CD4-positive, alpha-beta T cell treated with Interleukin-15 for 4 hours (primary cell): ENCODE measurements at regions not wholly inside any gene's neighbourhood (a gene's known extent, or its start where the extent isn't known, plus 50 kb on each side); places are given as distances from the start of the nearest gene placed in this dataset.

ENCODE experiments used
- DNase-seq: peaks from one replicate; pipeline ENCODE4 v3.0.0-alpha.2; 2020; ENCODE audit warnings: low spot score

DNA sequence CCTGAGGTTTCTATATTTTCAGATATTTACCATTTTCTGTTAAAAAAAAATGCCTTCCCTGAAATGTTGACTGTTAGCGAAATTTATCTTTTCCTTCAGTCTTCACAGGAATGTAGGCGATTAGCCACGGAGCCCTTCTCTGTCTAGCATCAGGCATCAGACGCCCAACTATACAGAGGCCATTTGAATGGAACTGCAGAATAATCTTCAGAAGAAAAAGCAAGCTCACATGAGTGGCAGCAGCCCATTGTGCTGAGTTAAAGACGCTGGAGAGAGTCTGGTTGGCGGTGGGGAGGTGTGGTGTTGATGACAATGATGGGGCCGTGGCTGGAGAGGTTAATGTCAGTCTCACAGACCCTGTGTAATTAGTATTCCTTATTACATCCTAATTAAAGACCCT, 196.8 kb upstream of the LEF1 start:
- no peak for DNase-seq

DNA sequence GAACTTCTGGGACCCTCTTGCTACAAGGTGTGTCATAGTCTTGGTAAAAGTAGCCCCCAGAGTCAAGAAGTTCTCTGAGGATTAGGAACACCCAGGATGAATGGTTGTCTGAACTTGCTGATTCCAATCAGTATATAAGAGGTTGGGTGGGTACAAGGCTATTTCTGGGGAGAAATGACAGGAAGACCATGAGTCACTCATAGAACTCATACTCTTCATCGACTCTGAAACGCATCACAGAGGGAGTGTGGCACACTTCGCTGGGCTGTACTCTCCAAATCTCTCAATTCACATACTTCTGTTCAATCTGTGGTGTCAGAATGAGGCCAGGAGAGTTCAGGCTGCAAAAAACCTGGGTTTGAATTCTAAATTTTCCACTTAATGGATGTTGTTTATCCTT, 193.2 kb upstream of the LEF1 start:
- no peak for DNase-seq

DNA sequence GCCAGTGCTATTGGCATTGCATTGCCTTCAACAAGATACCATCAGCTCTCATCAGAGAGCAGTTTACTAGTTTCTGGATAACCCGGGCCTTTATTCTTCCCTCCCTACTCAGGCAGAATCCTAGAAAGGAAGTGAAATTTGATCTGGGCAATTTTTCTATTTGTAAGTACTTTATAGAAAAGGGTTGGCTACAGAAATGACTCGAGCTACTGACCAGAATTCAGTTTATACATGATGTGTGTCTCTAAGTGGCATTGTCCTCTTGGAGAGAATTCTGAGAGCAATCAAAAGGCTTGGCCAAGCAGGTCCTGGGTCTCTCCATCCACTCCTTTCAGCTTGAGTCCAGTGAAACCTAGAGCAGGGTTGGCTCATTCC, 192.7 kb upstream of the LEF1 start:
- no peak for DNase-seq

DNA sequence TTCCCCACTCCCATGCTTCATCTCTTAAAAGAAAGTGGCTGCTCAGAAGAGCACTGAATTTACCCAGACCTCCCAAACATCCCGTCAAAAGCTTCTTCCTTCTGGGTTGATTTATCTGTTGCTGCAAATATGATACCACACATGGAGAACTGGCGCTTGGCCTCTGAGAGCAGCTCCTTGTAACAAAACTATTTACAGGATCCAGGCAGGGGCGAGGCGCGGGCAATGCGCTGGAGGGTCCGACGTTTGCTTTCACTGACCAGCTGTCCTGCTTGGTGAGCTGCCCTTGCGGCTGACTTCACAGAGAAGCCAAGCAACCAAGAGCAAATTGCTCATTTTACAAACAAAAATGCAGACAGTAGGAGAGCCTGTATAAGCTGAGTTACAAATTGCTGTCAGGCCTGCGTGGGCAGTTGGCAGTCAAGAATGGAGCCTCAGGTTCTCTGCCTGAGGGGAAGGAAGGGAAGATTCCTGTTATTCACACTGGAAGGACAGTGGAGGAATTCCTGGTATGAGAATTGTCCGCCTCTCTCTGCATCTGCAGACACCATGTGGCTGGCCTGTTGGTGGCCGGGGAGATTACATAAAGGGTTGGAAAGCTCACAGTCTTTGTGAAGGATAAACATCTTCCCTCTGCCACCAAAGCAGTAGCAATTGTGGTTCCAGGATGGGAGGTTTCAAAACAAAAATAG, 192.2 kb upstream of the LEF1 start:
- no peak for DNase-seq

DNA sequence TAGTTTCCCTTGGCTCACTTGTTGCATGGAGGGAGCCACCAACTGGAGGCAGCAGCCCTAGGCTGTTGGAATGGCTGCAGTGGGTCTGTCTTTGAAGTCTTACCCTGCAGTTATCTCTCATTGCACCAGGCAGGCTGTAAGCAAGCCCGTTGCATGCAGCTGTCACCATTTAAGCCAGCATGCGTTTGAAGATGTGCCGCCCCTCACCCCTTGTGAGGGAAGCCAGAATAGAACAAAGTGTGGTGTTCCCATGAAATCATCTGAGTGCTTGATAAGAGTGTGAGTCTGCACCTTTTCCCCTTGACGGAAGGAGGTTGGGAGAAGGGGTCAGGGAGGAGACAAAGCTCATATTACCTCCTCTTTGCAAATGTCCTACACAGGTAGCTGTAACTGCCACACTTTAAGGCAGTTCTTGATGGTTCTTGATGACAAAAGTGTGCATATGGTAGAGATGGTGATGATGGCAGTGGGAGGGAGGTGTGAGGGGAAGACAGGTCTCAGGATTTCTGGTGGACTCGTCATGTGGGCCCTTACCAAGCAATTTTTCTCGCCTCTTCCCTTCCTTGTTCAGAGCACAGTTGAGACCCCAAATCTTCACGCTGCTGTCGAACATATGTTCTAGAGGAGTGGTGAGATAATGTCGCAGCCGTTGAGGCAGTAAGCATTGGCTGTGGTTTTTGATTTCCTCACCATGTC, 191.4 kb upstream of the LEF1 start:
- DNase-seq = no peak

DNA sequence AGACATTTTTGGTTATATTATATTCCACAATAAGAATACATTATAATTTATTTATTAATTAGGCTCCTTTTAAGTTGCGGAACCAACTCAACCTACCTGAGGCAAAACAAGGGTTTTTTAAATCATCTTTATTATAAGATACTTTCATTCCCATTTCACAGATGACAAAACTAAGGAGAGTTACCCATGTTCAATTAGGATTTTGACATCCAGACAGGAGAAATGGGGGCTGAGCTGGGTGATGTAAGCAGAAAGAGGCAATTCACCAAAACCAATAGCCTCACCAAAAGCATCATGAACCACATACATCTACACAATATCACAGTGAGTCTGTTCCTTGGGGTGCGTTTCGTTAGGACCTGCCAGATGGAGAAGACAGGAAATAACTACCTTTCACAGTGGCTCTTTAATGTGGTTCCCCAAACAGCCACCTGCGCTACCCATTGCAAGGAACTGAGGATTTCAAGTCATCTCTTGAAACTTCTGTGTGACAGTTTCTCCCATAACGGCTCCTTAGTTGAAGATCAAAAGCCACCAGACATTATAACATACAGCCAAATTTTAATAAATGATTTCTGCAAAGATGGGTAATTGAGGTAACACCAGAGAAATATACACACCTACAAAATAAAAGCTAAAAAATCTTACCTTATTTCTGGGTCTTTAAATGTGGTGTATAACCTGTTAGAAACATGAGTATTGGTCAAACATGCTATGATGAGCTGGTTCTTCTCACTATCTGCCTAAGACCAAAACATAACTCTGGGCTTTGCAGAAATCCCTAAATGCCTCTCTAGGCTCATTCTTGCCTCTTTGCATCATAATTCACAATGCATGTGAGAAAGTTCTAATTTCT, 190.6 kb upstream of the LEF1 start:
- DNase-seq = peak; percentile 40

DNA sequence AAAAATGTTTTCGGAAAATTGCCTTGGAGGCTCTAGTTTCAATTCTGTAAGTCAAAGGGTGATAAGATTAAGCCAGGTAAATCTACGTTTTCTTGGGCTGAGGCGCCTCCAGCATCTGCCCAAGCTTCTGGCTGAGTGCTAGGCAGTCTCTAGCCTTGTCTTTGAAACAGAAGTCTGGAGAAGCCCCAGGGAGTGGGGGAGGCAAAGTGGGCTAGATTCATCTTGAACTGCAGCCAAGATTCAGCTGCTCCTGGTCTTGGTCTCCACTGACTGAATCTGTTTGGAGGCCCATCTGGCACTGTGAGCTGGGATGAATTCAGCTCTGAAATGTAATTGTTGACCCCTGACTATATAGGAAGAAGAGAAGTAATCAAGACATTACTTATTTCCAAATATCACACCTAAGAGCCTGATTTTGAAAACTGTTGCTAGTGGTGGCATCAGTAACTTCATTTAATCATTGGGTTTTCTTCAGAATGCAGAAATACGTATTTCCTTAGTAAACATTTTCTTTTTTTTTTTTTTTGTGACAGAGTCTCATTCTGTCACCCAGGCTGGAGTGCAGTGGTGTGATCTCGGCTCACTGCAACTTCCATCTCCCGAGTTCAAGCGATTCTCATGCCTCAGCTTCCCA, 187.3 kb upstream of the LEF1 start:
- no peak for DNase-seq

DNA sequence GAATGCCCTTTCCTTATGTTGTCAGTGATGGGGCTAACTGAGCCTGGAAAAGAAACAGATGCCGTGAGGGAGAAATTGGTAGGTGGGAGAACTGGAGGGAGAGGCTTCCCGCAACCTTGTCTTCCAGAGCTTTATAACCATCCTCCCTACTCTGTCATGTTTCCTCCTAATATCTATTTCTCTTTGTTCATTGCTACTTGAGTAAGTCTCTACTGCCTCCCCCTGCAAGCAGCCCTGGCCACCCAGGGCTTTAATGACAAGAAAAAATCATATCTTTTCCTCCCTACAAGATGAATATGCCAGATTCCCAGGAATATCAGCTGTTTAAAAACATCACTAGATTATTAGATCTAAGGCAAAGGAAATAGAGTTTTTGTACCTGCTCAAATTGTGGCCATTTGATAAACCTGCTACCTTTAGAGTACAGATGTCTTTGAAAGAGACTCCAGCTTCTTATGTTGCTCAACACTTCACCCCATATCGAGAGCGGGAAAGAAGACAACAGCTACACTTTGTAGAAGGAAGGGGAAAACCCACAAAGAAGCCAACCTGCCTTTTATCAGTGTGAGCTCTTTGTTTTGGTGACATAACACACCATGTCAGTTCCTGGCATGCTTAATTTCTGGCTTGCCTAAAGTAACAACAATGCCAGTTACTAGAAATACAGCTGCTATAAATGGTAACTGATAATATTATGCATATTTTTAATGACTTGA, 186.6 kb upstream of the LEF1 start:
- DNase-seq = peak; percentile 70

DNA sequence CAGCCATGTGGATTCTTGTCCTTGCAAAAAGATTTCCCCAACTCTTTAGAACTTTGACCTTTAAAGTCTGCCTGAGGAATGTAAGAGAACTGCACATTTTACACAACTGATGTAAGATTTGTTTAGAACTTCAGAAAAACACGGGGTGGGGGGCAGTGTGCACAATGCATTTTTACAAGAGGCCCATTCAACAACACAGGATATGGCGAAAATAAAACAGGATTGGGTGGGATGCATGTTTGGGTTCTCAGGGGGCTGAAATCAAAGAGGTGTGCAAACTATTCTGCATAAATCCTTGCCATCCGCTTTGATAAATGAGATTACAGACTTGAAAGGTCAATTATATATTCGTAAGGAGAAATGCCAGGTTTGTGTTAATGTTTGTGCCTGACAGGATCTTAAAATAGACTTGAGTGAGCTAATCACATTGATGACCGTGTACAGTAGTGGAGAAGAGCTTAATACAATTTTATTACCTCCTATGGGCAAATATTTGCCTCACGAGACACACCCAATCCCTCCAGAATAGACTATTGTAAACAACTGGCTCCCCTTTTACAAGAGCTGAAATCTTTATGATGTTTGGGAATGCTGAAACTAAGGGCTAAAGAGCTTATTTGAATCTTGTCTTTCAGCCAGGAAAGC, 184.1 kb upstream of the LEF1 start:
- DNase-seq = no peak

DNA sequence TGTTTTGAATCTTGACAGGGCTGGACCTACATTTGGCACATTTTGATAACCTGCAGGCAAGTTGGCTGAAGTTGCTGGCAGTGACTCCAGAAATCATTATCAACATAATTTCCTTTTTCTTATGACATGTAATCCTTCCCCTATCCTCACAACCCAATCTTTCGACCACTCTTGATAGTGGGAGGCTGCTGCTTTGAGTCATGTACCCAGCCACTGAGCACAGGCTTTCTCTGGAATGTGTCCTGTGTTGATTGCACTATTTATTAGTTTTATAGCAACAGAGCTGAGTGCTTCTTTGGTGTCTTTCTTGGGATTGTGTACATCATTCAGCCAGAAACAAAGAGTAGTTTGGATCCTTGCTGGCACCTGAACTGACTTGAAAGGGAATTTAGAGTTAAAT, 183.1 kb upstream of the LEF1 start:
- no peak for DNase-seq

DNA sequence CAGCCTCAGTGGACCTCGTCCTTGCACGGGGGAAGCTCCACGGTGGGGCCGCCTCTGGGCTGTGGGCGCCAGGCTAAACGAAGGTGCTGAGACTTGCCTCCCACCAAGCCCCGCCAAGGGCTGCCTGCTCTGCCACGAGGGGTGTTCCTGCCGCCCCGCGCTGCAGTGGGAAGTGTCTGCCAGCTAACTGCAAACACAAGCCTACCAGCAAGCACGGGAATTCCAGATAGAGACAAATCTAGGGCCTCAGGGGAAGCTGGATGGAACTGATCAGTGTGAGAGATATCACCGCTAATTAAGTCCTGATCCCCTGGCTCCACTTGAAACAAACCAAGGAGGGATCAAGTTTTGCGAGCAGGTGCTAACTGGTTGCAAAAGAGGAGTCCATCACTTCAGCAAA, 181.6 kb upstream of the LEF1 start:
- no peak for DNase-seq

DNA sequence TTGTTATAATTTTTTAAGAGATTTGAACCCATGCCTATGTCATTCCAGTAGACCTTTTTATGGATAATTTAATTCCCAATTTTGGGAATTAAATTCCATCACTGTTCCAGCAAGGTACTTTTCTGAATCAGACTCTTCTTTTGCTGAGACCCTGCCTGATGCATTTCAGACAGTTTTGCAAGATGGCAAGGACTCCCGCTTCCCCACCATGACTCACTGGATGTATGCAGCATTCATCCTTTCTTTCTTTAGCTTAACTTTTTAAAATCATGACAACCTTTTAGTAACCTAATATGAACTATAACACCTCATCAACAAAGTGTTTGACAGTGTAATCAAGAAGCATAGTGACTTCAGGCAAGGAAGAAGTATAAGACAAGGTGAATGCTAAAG, 178.1 kb upstream of the LEF1 start:
- DNase-seq = no peak

DNA sequence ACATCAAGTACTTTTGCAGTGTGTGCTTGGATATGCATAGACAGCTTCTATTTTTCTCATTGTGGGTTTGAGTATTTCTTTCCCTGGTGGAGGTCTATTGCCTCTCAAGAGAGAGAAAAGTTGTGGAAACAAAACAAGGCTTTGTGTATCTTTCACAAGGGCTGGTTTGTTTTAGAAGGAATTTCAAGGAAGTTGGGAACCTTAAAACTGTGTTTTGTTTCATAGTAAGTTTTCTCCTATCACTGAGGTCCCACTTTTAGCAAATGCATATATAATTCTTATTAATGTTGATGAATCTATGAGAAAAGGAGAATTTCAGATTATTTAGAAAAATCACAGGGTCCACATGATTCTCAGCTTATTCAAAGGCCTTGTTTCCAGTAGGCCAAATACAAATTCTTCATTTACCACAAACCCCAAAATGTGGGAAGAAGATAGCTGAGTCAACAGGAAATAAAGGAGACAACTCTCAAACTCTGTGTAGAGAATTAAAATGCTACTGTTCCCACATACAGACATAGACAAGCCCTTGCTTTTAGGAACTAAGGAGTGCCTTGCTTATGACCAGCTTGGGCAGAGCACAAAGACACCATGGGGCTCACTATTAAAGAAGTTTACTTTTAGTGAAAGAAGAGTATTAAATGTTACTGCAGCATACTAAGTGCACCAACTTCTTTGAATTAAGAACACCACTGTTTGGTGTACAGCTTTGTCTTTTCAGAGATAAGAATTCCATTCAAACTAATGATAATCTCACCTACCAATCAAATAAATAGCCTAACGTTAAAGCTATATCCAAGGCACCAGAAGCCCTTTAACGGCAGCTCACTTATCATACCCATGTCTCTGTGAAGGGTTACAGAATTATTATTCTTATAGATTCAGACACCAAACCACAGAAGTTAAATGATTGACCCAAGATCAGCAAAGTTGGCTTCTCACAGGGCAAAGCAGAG, 177.4 kb upstream of the LEF1 start:
- DNase-seq = peak; percentile 23

DNA sequence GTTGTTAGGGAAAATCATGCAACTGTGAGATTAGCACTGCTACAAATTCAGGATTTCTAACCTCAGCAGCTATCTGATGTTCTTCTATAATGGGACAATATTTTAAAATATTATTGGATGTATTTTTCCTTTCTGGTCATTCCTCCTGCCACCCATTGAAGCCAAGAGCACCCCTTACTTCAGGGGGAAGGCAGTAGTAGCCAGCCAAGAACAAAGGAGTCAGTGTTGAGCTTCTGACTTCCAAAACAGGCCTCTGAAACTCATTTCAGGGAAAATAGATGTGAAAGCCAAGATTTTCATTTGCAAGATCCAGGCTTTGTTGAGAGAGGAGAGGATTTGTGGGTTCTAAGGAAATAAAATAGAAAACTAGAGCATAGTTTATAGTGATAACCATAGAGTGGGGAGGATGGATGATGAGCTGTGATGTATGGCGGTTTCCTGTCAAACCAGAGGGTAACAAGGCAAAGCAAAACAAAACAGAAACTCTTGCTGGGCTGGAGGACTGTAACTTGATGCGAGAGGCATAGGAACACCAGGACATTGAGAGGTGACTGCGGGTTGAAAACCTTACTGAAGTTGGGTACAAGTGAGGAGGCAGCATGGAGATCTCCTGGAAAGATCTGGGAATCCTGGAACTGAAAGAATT, 173.7 kb upstream of the LEF1 start:
- DNase-seq = peak; percentile 36

DNA sequence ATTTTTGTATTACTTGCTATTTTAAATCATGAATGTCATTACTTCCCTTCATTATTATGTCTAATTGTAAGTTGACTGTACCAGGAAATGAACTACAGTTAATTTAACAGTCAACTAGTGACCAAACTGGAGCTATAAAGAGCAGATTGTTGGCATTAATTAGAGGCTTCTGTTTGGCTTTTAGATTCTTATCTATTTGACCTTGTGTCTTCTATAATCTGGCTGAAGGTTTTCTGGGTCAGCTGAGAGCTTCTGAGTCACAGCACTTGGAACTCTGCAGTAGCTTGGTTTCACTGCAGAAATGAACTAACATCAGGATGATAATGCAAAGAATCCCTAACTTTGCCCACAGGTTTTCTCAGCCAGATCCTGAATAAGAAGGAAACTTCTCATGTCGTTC, 169.2 kb upstream of the LEF1 start:
- no peak for DNase-seq

DNA sequence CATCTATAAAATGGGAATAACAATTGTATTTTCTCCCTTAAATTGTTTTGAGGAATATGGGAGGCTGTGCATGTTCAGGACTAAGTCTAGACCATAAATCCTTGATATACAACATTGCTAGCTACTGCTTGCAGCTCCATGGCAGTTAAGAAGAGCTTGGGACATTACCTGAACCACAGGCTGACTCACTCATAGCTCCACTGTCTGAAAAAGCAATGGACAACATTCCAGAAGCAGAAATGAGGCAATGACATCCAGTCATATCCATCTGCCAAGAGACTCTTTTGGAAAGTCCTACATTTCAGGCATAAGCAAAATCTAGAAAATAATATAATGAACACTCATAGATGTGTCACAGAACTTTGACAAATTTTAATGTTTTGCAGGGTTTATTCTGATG, 167.3 kb upstream of the LEF1 start:
- no peak for DNase-seq

DNA sequence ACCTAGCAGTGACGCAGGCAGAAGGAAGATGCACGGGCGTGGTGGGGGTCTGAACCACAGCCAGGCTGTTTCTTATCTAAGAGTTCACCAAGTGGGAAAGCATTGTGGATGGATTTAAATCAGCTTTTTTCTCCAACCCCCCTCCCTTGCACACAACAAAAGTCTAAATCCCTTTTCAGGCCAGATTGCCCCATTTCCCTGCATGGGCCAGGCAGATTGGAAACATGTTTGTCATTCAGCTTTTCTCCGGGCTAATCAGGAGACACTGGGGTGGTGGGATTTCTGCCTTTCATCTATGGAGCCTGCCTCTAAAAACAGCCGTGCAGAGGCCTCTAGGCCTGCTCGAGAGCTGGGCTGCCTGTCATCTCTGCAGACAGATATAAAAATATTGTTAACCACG, 166.3 kb upstream of the LEF1 start:
- DNase-seq = no peak

DNA sequence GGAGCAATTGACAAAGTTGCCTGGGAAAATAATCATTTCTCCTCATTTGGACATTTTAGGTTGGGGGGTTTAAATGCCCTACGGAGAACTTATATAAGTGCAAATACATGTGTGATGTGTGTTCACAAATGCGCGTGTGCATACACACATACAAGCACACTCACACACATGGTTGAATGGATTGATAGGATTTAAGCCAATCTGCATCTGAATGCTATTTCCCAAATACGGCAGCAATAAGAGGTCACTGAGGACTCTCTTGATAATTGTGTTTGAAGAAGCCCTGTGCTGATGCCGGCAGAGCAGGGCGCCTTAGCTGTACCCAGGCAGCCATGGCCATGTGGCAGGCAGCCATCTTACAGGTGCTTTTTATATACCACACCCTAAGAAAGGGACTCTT, 165.3 kb upstream of the LEF1 start:
- DNase-seq = no peak

DNA sequence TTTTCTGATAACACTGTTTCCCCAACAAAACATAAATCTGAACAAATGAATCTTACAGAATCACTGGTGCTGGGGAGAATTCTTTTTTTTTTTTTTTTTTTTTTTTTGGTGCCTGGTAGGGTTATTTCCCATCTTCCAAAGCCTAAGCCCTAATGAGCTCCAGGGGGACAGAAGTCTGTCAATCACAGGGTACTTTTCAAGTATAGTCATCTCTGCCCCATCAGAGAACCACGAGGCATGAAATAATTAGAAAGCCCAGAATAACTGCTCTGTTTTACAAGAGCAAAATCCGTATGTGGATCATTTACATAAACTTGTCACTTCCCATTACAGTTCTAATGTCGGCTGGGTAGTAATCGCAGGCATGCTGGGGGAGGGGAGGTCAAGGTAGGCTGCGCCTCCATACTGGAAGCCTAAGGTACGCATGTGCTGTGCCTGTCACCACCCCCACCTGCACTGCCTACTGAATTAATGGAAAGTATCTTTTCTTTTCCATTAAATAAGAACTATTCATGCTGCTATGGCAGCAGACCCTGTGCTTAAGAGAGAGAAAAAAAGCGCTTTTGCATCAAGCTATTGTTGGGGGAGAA, 164.7 kb upstream of the LEF1 start:
- DNase-seq = no peak
